ENCODE measurements at regions not wholly inside any gene's neighbourhood (a gene's known extent, or its start where the extent isn't known, plus 50 kb on each side); places are given as distances from the start of the nearest gene placed in this dataset.
"Not testable (repeated sequence)": the region's sequence is repeated elsewhere in the genome, so short reads cannot be mapped to it uniquely, and the experiment has no call there.

GRCh38 chr5:158049459-158049858, 190.5 kb upstream of the CLINT1 start:
- no peak for DNase-seq

GRCh38 chr5:158045696-158046095, 186.8 kb upstream of the CLINT1 start:
- no peak for DNase-seq

- DNase-seq: no peak
Observed at GRCh38 chr5:158039911-158040347, 181.0 kb upstream of the CLINT1 start.

GRCh38 chr5:158039441-158039840, 180.5 kb upstream of the CLINT1 start:
- DNase-seq: no peak

GRCh38 chr5:158036983-158037595, 178.1 kb upstream of the CLINT1 start:
- DNase-seq: not testable (repeated sequence)

- not testable (repeated sequence) for DNase-seq
Observed at GRCh38 chr5:158034586-158034985, 175.6 kb upstream of the CLINT1 start.

GRCh38 chr5:158033724-158034123, 174.8 kb upstream of the CLINT1 start:
- DNase-seq: no peak

GRCh38 chr5:158033076-158033475, 174.1 kb upstream of the CLINT1 start:
- no peak for DNase-seq

- no peak for DNase-seq
Observed at GRCh38 chr5:158032246-158032645, 173.3 kb upstream of the CLINT1 start.

- DNase-seq: no peak
Observed at GRCh38 chr5:158027806-158028775, 169.1 kb upstream of the CLINT1 start.

- DNase-seq: no peak
Observed at GRCh38 chr5:158026304-158027031, 167.5 kb upstream of the CLINT1 start.

- no peak for DNase-seq
Observed at GRCh38 chr5:158023266-158023665, 164.3 kb upstream of the CLINT1 start.

GRCh38 chr5:158022837-158023236, 163.9 kb upstream of the CLINT1 start:
- DNase-seq: no peak

- DNase-seq: no peak
Observed at GRCh38 chr5:158022393-158022792, 163.4 kb upstream of the CLINT1 start.

- no peak for DNase-seq
Observed at GRCh38 chr5:158020555-158021418, 161.8 kb upstream of the CLINT1 start.

GRCh38 chr5:158017469-158017868, 158.5 kb upstream of the CLINT1 start:
- no peak for DNase-seq

GRCh38 chr5:158014372-158014771, 155.4 kb upstream of the CLINT1 start:
- no peak for DNase-seq

GRCh38 chr5:158013939-158014338, 155.0 kb upstream of the CLINT1 start:
- DNase-seq: no peak

- no peak for DNase-seq
Observed at GRCh38 chr5:158013303-158013702, 154.4 kb upstream of the CLINT1 start.

GRCh38 chr5:158011422-158011821, 152.5 kb upstream of the CLINT1 start:
- DNase-seq: no peak

GRCh38 chr5:158010831-158011230, 151.9 kb upstream of the CLINT1 start:
- no peak for DNase-seq

GRCh38 chr5:158007336-158007735, 148.4 kb upstream of the CLINT1 start:
- no peak for DNase-seq
